NCI-H2107 treated with DMSO at 0.1 percent for 48 hours (cell line): ENCODE measurements at regions not wholly inside any gene's neighbourhood (a gene's known extent, or its start where the extent isn't known, plus 50 kb on each side); places are given as distances from the start of the nearest gene placed in this dataset.
"Not testable (repeated sequence)": the region's sequence is repeated elsewhere in the genome, so short reads cannot be mapped to it uniquely, and the experiment has no call there.

ENCODE experiments used
- DNase-seq: peaks from one replicate; lab custom pipeline; 2025; ENCODE audit not compliant: unreplicated experiment; lab: John Stamatoyannopoulos, UW

DNA sequence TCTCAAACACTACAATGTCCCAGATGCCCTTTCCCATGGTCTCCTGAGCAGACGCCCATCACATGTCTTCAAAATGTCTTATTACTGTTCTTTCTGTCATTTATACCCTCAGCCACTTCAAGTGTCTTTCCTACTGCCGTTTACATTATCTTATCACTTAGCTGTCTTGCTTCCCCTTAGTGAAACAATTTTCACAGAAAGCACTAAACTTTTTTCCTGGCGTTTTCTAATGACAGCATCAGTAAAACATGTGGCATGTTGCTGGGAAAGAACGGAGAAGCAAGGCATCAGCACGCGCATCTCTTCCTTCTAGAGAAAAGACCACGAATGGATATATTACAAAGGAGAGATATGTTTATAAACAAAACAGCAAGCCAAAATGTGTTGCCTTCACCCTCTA, 189.7 kb upstream of the SLIT2 start:
- no peak for DNase-seq

DNA sequence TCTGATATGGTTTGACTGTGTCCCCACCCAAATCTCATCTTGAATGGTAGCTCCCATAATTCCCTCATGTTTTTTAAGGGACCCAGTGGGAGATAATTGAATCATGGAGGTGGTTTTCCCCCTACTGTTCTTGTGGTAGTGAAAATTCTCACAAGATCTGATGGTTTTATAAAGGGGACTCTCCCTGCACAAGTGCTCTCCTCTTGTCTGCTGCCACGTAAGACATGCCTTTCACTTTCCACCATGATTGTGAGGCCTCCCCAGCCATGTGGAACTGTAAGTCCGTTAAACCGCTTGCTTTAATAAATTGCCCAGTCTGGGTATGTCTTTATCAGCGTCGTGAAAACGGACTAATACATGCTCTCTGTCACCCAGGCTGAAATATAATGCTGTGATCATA, 200.9 kb upstream of the SLIT2 start:
- DNase-seq = no peak

DNA sequence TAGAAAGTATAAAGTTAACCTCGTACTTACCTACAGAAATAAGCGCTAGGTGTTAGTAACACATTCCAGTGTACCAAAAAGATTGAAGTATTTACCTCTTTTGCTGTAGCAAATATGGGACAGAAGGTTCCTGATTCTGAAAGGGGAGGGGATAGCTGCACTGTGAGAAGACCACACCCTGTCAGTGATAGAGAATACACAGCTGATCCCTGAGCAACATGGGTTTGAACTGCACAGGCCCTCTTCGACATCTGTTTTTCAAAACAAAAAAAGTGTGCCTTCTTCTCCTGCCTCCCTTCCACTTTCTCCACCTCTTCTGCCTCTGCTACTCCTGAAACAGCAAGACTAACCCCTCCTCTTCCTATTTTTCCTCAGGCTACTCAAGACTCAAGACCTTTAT, 201.8 kb upstream of the SLIT2 start:
- no peak for DNase-seq

DNA sequence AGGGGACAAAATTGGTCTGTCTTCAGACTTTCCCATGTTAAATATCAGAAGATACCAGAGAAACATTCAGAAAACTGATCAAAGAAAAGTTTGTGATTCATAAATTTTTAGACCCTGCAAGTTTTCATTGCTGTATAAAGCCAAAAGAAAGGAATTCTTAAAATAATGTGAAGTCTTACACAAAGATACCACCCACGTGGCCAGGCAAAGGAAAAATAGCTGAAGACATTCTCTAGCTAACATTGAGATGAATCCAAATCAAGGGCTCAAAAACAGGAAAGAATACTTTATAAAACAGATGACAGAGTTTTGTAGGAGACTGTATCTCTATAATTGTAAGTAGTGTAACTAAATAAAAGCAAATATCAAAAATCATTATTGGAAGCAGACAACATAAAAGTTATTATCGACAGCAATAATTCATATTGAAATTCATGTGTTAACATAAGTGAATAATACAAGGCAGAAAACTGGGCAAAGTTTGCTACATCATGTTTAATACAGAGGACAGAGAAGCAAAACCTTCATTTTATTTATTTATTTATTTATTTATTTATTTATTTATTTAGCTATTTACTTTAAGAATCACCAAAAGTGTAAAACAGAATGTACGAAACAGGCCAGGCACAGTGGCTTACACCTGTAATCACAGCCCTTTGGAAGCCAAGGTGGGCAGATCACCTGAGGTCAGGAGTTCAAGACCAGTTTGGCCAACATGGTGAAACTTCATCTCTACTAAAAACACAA, 204.6 kb upstream of the SLIT2 start:
- no peak for DNase-seq

DNA sequence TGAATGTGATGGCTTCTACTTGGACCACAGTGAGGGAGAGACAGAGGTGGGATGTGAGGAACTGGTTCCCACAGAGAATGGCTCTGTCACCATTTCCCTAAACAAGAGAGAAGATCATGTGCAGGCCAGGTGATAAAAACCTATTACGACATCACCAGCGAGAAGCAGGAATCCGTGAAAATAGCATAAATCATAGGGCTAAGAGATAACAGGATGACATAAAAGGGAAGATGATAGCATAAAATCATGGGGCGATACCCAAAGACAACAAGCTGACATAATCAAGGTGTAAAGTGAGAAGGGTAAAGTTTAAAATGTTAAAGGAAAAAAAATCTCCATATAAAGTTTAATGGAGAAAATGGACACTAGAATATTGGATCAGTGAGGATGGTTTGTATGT, 205.5 kb upstream of the SLIT2 start:
- no peak for DNase-seq

DNA sequence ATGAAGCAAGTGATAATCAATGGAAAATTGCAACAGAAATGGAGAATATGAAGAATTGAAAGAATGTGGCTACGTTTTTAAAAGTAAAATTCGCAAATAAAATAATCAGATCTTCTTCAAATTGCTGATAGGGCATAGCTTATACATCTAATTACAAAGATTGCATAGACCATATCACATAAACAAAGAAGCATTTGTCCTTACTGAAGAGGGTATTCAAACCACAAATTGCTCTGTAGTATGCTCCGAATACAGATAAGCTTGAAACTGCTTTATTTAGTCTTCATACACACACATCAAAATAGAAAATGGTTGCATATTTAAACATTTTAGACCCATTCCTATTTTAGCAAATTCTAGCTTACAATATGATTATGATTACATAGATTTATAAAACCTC, 206.7 kb upstream of the SLIT2 start:
- DNase-seq = no peak

DNA sequence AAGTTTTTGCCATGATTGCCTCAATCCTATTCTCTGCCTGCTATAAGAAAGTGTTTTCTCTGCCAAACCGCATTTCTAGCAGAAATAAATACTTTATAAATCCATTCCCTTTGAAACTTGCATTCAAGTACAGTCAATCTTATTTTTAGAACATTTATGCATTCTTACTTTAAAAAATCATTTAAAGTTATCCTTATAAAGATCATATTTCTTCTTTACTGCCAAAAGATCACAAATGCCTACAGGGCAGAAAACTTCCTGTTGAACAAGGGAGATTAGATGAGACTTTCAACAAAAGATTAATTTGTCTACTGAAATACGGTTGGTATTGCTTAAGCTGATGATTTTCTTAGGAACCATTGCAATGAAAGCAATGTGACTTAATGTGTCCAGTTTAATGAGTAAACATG, 207.2 kb upstream of the SLIT2 start:
- no peak for DNase-seq

DNA sequence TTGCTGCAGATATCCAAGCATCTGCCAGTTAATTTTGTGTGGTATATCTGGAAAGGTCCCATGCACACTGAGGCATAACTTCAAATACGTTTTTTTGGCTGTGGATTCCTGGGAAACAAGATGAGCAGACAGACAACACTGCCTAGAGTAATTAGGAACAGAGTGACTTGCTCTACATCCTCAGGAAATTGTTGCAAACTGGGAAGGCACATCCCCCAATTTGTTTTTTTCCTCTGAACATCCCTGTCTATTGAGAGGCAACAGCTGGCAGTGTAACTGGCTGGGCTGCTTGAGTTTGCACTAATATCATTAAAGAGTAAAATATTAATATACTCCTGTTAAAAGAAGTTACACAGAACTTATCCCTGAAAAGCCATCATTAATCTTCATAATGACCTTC, 207.7 kb upstream of the SLIT2 start:
- DNase-seq = no peak

DNA sequence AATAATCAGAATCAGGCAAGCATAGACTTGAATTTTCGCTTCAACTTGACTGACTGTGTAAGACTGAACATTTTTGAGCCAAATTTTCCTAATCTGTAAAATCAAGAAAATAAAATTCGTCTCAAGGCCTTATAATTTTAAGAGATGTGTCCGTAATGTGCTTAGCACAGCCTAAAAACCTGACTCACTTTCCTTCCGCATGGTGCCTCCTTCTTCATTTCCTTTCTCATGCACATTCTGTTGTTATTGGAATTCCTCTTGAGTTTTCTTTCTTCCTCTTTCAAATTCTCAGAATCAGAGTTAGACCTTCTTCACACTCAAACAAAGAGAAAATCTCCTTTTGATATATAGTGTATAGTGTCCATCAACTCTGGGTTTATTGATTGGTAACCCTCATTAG, 208.9 kb upstream of the SLIT2 start:
- no peak for DNase-seq

DNA sequence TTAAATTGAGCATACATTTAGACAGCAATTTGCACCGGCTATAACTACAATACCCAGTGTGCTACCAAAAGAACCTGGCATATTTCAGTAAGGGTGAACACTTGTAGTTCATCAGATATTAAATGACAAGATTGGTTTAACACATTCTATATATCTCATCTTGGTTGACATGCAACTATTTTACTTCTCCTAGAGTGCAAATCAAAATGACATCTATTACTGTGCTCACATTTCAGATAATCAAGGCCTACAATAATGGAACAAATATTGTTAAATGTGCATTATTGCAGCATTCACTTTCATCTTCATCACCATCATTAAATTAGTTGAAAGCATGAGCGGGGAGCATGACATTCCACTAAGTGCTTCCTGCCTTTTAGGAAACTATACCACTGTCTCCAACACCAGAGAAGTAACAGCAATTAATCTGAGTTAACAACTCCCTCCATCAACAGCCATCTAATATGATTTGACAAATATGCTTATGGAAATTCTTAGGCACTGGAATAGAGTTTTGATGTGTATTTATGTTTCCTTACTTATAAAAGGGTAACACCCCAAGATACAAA, 209.8 kb upstream of the SLIT2 start:
- DNase-seq = no peak

DNA sequence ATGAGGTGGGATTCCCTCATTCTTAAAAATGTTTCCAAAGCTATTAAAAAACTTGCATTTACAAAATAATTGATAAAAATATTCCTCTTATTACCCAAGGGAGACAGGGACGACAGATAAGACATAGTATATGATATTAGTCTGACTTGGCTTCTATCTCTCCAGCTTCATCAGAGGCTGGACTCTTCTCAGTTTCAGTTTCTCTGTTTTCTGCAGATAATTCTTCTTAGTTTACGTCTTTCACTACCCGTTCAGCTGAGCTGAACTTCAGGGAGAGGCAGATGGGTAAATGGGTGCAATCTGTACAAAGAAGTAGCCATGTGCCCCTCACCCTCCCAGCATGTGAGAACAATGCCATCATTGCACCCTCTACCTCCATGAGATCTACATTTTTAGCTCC, 214.0 kb upstream of the SLIT2 start:
- DNase-seq = no peak

DNA sequence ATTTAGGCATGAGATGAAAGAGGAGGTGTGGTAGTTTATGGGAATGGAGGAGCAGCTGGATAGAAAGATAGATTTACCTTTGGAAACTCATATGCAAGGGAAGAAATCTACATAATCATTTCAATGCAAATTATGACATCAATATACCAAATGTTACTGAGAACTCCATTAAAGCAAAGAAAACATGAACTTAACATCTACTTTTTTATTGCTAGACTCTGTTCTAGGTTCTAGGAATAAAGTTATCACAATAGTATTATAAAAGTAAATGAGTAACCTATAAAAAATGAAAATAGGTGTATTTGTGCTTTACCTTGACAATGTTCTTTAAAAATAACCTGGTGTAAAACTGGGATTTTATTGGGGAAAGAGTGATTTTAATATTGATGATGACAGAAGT, 221.6 kb upstream of the SLIT2 start:
- DNase-seq = no peak

DNA sequence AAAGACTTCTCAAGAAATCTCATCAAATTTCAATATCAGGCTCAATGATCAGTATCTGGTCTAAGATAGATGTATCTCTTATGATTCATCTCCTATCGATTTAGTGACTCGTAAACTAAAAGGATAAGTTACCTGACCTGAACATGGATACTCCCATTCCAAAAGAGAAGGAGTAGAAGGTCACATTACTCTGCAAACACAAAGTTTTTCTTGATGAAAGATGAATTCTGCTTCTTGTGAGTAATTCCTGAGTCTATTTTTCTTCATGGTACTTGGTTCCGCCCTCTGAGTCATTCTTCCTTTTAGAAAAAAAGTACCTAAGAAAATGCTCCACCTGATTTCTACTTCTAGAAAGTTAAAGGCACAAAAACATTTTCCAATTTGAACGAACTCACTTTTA, 223.1 kb upstream of the SLIT2 start:
- no peak for DNase-seq

DNA sequence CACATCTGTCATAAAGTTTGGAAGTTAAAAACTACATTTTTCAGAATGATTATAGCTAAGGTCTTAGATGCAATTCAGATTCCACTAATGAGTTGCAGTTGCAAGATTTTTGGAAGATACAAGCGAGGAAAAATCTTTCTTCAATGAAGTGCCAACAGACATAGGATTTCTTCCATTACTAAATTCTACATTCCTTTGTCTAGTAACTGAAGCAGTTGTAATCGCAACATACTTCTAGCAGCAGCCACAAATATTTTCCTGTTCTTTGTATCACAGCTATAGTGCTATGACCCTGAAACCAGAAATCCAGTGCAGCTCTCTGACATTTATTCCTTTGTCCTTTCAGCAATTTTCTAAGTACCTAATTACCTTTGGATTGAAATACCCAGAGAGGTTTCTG, 225.2 kb upstream of the SLIT2 start:
- DNase-seq = no peak

DNA sequence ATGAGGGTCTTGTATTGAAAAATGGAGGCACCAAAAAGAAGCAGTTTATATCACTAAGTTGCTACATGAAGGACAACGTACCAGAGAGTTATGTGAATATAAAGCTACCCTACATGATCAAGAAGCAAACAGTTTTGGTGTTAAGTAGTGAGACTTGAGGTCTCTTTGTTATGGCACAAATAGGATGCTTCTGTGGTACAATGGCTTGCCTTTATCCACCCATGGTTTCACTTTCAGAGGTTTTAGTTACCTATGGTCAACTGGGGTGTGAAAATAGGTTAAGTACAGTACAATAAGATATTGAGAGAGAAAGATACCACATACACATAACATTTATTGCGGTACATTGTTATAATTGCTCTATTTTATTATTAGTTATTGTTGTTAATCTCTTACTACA, 229.2 kb upstream of the SLIT2 start:
- DNase-seq = no peak

DNA sequence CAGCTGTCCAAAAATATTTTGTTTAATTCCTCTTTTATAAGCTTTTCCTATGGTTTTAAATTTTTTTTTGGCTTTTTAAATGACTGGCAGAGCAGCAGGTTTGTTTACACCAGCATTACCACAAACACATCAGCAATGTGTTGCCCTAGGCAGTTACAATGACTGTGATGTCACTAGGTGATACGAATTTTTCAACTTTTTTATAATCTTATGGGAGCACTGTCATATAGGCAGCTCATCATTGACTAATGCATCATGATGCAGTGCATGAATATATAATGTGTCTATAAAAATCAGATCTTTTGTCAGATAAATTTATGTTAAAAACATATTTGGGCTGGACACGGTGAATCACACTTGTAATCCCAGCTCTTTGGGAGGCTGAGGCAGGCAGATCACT, 231.6 kb upstream of the SLIT2 start:
- DNase-seq = no peak

DNA sequence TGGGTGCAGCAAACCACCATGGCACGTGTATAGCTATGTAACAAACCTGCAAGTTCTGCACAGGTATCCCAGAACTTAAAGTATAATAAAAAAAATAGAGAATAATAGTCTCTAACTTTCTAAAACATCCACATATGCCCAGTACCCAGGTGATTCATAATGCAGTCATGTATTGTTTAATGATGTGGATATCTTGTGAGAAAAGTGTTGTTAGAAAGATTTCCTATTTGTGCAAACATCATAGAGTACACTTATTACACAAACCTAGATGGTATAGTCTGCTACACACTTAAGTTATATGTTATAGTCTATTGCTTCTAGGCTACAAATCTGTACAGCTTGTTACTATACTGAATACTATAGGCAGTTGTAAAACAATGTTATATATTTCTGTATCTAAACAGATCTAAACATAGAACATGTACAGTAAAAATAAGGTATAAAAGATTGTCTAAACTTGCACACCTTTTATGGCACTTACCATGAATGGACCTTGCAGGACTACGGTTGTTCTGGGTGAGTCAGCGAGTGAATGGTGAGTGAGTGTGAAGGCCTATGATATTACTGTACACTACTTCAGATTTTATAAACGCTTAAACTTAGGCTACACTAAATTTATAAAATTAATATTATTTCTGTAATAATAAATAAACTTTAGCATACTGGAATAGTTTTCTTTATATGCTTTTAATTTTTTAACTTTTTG, 232.2 kb upstream of the SLIT2 start:
- DNase-seq = no peak

DNA sequence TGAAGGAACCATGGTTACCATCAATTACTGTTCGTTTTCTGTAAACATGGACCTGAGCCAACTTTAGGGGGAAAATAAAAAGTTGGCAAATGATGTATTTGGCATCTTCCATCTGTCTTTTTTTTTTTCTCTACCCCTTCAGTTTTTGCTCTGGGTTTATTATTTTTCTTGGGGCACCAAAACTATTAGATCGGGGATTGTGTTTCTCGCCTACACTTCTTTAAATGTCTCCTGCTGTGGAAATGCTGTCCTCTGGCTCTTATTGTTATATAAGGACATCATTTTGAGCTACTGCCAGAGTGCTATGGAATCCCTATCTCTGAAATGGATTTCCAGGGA, 234.0 kb upstream of the SLIT2 start:
- DNase-seq = no peak

DNA sequence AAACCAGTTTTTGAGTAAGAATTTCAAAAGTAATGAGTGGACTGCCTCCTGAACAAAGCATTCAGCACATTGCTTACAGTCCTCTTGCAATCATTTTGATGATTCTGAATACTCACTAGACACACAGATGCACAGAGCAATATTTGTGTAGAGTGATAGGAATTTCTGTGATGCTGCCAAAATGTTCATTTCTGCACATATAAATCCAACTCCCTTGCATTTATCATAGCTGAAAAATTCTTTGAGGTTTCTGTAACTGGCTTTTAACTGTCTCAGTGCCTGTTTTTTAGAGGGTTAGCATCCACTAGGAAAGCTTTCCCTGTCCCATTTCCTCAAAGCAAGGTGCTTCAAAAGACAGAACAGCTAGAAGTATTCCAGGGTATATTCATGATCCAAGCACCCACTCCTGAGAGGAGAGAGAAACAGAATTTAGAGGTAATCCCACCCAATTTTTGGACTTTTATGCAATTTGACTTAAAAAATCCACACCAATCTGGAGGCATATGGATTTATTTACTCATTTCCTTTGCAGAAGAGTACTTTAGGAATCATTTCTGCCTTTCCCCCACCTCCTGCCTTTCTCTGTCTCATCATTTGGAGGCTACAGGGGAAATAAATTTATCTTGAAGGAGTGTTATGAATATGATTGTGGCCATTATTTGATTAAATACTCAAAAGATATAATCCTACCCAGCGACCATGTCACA, 234.5 kb upstream of the SLIT2 start:
- DNase-seq = no peak

DNA sequence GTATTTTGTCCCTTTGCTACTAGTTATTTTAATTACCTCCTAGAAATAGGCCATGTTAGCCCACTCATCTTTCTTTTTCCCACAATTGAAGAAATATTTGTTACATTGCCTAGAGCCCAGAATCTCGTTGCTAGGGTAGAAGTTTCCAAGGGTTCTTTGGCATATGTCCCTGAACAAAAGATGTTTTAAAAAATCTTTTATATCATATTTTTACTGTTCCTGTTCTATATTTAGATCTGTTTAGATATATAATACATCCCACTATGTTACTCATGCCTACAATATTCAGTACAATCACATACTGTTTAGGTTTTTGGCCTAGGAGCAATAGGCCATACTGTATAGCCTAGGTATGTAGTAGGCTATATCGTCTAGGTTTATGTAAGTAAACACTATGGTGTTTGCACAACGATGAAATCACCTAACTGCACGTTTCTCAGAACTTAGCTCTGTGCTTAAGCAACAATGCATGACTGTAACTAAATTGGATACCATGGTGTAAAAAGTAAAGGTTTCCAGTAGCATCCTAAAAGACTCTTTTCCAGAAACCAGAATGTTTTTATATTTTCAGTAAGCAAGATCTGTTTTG, 236.0 kb upstream of the SLIT2 start:
- DNase-seq = no peak

DNA sequence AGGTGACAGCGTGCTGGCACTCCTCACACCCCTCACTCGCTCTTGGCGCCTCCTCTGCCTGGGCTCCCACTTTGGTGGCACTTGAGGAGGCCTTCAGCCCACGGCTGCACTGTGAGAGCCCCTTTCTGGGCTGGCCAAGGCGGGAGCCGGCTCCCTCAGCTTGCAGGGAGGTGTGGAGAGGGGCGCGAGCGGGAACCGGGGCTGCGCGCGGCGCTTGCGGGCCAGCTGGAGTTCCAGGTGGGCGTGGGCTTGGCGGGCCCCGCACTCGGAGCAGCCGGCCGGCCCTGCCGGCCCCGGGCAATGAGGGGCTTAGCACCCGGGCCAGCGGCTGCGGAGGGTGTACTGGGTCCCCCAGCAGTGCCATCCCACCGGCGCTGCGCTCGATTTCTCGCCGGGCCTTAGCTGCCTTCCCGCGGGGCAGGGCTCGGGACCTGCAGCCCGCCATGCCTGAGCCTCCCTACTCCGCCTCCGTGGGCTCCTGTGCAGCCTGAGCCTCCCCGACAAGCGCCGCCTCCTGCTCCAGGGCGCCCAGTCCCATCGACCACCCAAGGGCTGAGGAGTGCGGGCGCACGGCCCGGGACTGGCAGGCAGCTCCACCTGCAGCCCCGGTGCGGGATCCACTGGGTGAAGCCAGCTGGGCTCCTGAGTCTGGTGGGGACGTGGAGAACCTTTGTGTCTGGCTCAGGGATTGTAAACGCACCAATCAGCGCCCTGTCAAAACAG, 247.7 kb upstream of the SLIT2 start:
- DNase-seq = not testable (repeated sequence)
